ENCODE measurements at regions not wholly inside any gene's neighbourhood (a gene's known extent, or its start where the extent isn't known, plus 50 kb on each side); places are given as distances from the start of the nearest gene placed in this dataset.

- Histone ChIP-seq H3K4me3 (ENCODE audit: low read depth in 1 of 3, low read length in 3 of 3) (no peak overlapping the region), H3K9me3 (ENCODE audit: control insufficient read depth in 4 of 4, low read length in 3 of 4) (no peaks in the 10 kb centered on the region), H3K27ac (ENCODE audit: low read depth in 1 of 2, low read length in 2 of 2) (no peak overlapping the region), H3K4me1 (ENCODE audit: control insufficient read depth in 4 of 4, insufficient read depth in 4 of 4, low read length in 3 of 4) (no peaks in the 10 kb centered on the region), H3K27me3 (ENCODE audit: control insufficient read depth in 4 of 4, insufficient read depth in 4 of 4, low read length in 3 of 4) (no peaks in the 10 kb centered on the region), H3K36me3 (ENCODE audit: control insufficient read depth in 4 of 4, insufficient read depth in 3 of 4, low read depth in 1 of 4, low read length in 3 of 4) (no peaks in the 10 kb centered on the region), H3K9ac (ENCODE audit: low read depth in 1 of 2, low read length in 2 of 2) (no peak overlapping the region)
- DNase-seq (ENCODE audit: low spot score), result no peak
- 33% methylated on average over 8 of the region's 8 CpGs for WGBS
- peak; percentile 25 to 27 for TF ChIP-seq HNF4A (conservative IDR thresholded peaks at IDR 0.05)
- TF ChIP-seq ZBTB33 (IDR thresholded peaks at IDR 0.05), result no peak
- no peak for TF ChIP-seq ATF3 (IDR thresholded peaks at IDR 0.05)
- no peak for TF ChIP-seq MAX (IDR thresholded peaks at IDR 0.05)
- TF ChIP-seq RXRA (IDR thresholded peaks at IDR 0.05), result peak; percentile 55 to 61
- TF ChIP-seq FOXA1 (IDR thresholded peaks at IDR 0.05), result peak; percentile 47
- no peak for TF ChIP-seq HNF4G (IDR thresholded peaks at IDR 0.05)
- TF ChIP-seq REST (IDR thresholded peaks at IDR 0.05), result no peak
- TF ChIP-seq FOXA2 (IDR thresholded peaks at IDR 0.05), result peak; percentile 73
- TF ChIP-seq RAD21 (IDR thresholded peaks at IDR 0.05), result peak; percentile 34 to 51
- no peak for TF ChIP-seq GABPA (IDR thresholded peaks at IDR 0.05 in 1 of 2, conservative IDR thresholded peaks at IDR 0.05 in 1 of 2)
These were observed 91.5 kb downstream of the MYCN start for GRCh38 chr2:16031848-16032159.

- Histone ChIP-seq H3K4me3 (ENCODE audit: low read depth in 1 of 3, low read length in 3 of 3) (no peak overlapping the region), H3K4me1 (ENCODE audit: control insufficient read depth in 4 of 4, insufficient read depth in 4 of 4, low read length in 3 of 4) (no peaks in the 10 kb centered on the region), H3K36me3 (ENCODE audit: control insufficient read depth in 4 of 4, insufficient read depth in 3 of 4, low read depth in 1 of 4, low read length in 3 of 4) (no peaks in the 10 kb centered on the region), H3K9me3 (ENCODE audit: control insufficient read depth in 4 of 4, low read length in 3 of 4) (no peaks in the 10 kb centered on the region), H3K27me3 (ENCODE audit: control insufficient read depth in 4 of 4, insufficient read depth in 4 of 4, low read length in 3 of 4) (no peaks in the 10 kb centered on the region), H3K9ac (ENCODE audit: low read depth in 1 of 2, low read length in 2 of 2) (no peak overlapping the region), H3K27ac (ENCODE audit: low read depth in 1 of 2, low read length in 2 of 2) (no peak overlapping the region)
- DNase-seq (ENCODE audit: low spot score), result no peak
- no peak for TF ChIP-seq SP1 (IDR thresholded peaks at IDR 0.05)
- TF ChIP-seq EGR1 (IDR thresholded peaks at IDR 0.05; ENCODE audit: low read depth in 2 of 2), result no peak
- 74% methylated on average over 11 of the region's 11 CpGs for WGBS
These were observed 90.9 kb downstream of the MYCN start for GRCh38 chr2:16031058-16031847.
